HK-2 (cell line): ENCODE measurements at regions not wholly inside any gene's neighbourhood (a gene's known extent, or its start where the extent isn't known, plus 50 kb on each side); places are given as distances from the start of the nearest gene placed in this dataset.
"Not testable (repeated sequence)": the region's sequence is repeated elsewhere in the genome, so short reads cannot be mapped to it uniquely, and the experiment has no call there.

Experiments used
- DNase-seq: peaks from one replicate; pipeline ENCODE4 v3.0.0-alpha.2; 2018; ENCODE audit not compliant: unreplicated experiment

GRCh38 chr11:134944131-134944530 lies 532.1 kb upstream of the B3GAT1 start:
- DNase-seq: no peak

GRCh38 chr11:134943544-134943943 lies 531.5 kb upstream of the B3GAT1 start:
- no peak for DNase-seq

GRCh38 chr11:134942681-134943080 lies 530.6 kb upstream of the B3GAT1 start:
- no peak for DNase-seq

- DNase-seq: not testable (repeated sequence)
These were observed 530.0 kb upstream of the B3GAT1 start for GRCh38 chr11:134941936-134942600.

- no peak for DNase-seq
These were observed 529.3 kb upstream of the B3GAT1 start for GRCh38 chr11:134941326-134941725.

- DNase-seq: no peak
These were observed 528.5 kb upstream of the B3GAT1 start for GRCh38 chr11:134940441-134941126.

GRCh38 chr11:134939905-134940304 lies 527.9 kb upstream of the B3GAT1 start:
- no peak for DNase-seq

GRCh38 chr11:134939031-134939430 lies 527.0 kb upstream of the B3GAT1 start:
- no peak for DNase-seq

GRCh38 chr11:134938212-134938611 lies 526.2 kb upstream of the B3GAT1 start:
- DNase-seq: no peak

GRCh38 chr11:134937193-134937592 lies 525.2 kb upstream of the B3GAT1 start:
- DNase-seq: not testable (repeated sequence)

- DNase-seq: no peak
These were observed 520.7 kb upstream of the B3GAT1 start for GRCh38 chr11:134932761-134933160.

- DNase-seq: no peak
These were observed 513.4 kb upstream of the B3GAT1 start for GRCh38 chr11:134925432-134925831.

- DNase-seq: no peak
These were observed 511.4 kb upstream of the B3GAT1 start for GRCh38 chr11:134923441-134923840.

GRCh38 chr11:134921938-134922337 lies 509.9 kb upstream of the B3GAT1 start:
- no peak for DNase-seq

GRCh38 chr11:134920851-134921608 lies 509.0 kb upstream of the B3GAT1 start:
- no peak for DNase-seq

GRCh38 chr11:134916421-134917213 lies 504.6 kb upstream of the B3GAT1 start:
- no peak for DNase-seq

- DNase-seq: no peak
These were observed 503.8 kb upstream of the B3GAT1 start for GRCh38 chr11:134915881-134916280.

GRCh38 chr11:134915212-134915611 lies 503.2 kb upstream of the B3GAT1 start:
- DNase-seq: no peak

- no peak for DNase-seq
These were observed 502.1 kb upstream of the B3GAT1 start for GRCh38 chr11:134913999-134914590.

GRCh38 chr11:134913391-134913790 lies 501.3 kb upstream of the B3GAT1 start:
- DNase-seq: no peak

GRCh38 chr11:134911514-134912180 lies 499.6 kb upstream of the B3GAT1 start:
- DNase-seq: no peak
